HG02588 (cell line): ENCODE measurements at regions not wholly inside any gene's neighbourhood (a gene's known extent, or its start where the extent isn't known, plus 50 kb on each side); places are given as distances from the start of the nearest gene placed in this dataset.

Experiments
- ATAC-seq: cut with Tn5 transposase; IDR thresholded peaks from one replicate; pipeline ENCODE4 v1.9.1; 2021; ENCODE audit warnings: mild to moderate bottlenecking, moderate library complexity; ENCODE audit not compliant: unreplicated experiment

DNA sequence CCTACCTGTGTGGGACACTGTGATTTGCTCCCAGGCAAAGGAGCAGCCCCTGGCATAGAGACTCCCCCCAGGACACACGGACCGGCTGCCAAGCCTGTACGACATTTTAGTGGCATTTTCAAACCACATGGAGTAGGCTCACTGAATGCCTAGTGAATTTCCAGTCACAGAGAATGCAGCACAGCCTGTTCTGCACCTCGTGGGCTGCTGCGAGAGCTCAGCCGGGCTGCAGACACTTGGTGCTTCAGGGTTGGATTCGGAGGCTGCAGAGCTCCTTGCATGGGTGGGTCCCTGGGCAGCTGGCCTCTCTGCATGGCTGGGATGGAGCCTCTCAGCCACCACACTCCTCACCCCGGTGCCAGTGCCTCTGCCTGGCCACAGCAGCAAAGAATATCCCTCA, 51.2 kb upstream of the HNF1B start:
- no peak for ATAC-seq
